OCI-LY7 (cell line): ENCODE measurements at regions not wholly inside any gene's neighbourhood (a gene's known extent, or its start where the extent isn't known, plus 50 kb on each side); places are given as distances from the start of the nearest gene placed in this dataset.

Experiments
- BruUV-seq: library from RNA; stranded (reverse); fragments of 400-500 nt; replicated peaks from 2 replicates; lab custom pipeline; 2021; lab: Mats Ljungman, UMichigan
- CTCF ChIA-PET: fragments of 300-600 bp; sonication (Branson Sonifier 250); formaldehyde crosslinking; loops from one replicate; lab custom pipeline; 2022; ENCODE audit warnings: antibody characterized with exemption; ENCODE audit not compliant: unreplicated experiment; lab: Charles Lee
- POLR2A ChIA-PET: fragments of 300-600 bp; sonication (Branson Sonifier 250); formaldehyde crosslinking; loops from one replicate; lab custom pipeline; 2022; ENCODE audit warnings: antibody characterized with exemption; lab: Charles Lee
- DNase-seq: peaks from one replicate; pipeline ENCODE4 v3.0.0-alpha.2; 2015; ENCODE audit warnings: low spot score
- H2AFZ ChIP-seq: fragments of 200-600 bp; sonication (generic), shearing (Covaris generic); 2 replicates; pipeline ENCODE4 v1.6.1; 2014; ENCODE audit warnings: mild to moderate bottlenecking, antibody characterized with exemption, low read length, moderate library complexity
- H3K27ac ChIP-seq: fragments of 200-600 bp; sonication (generic); 2 replicates; pipeline ENCODE4 v1.5.1; 2014; ENCODE audit warnings: mixed run types, low read depth, mild to moderate bottlenecking, moderate library complexity, low read length, inconsistent platforms; ENCODE audit not compliant: poor library complexity, severe bottlenecking
- H3K36me3 ChIP-seq: fragments of 200-600 bp; sonication (generic); 2 replicates; pipeline ENCODE4 v1.6.1; 2014; ENCODE audit warnings: mild to moderate bottlenecking, antibody characterized with exemption, low read length, moderate library complexity, mixed read lengths; ENCODE audit not compliant: insufficient read depth
- H3K4me1 ChIP-seq: fragments of 200-600 bp; sonication (generic); 2 replicates; pipeline ENCODE4 v1.5.1; 2014; ENCODE audit warnings: mild to moderate bottlenecking, low read length; ENCODE audit not compliant: insufficient read depth, poor library complexity, severe bottlenecking
- H3K4me2 ChIP-seq: fragments of 200-600 bp; sonication (generic); 2 replicates; pipeline ENCODE4 v1.6.1; 2014; ENCODE audit warnings: mild to moderate bottlenecking, low read length
- H3K4me3 ChIP-seq: fragments of 200-600 bp; sonication (generic); 2 replicates; pipeline ENCODE4 v1.5.1; 2014; ENCODE audit warnings: mild to moderate bottlenecking, low read depth, low read length; ENCODE audit not compliant: poor library complexity, severe bottlenecking
- H3K79me2 ChIP-seq: fragments of 200-600 bp; sonication (generic); 2 replicates; pipeline ENCODE4 v1.6.1; 2016; ENCODE audit warnings: low read depth, mild to moderate bottlenecking, low read length, moderate library complexity, mixed read lengths; ENCODE audit not compliant: insufficient read depth
- H3K9me2 ChIP-seq: fragments of 200-600 bp; sonication (generic); 2 replicates; pipeline ENCODE4 v1.6.1; 2016; ENCODE audit warnings: mild to moderate bottlenecking, low read length, mixed read lengths; ENCODE audit not compliant: insufficient read depth
- H3K9me3 ChIP-seq: fragments of 200-600 bp; sonication (generic); 2 replicates; pipeline ENCODE4 v1.6.1; 2014; ENCODE audit warnings: mild to moderate bottlenecking, mixed run types, low read length, mixed read lengths
- H4K20me1 ChIP-seq: fragments of 200-600 bp; sonication (generic); 2 replicates; pipeline ENCODE4 v1.6.1; 2014; ENCODE audit warnings: mild to moderate bottlenecking, antibody characterized with exemption, low read length, moderate library complexity, mixed read lengths; ENCODE audit not compliant: insufficient read depth
- EZH2phosphoT487 ChIP-seq: fragments of 200-600 bp; sonication (generic); IDR thresholded peaks from 2 replicates; pipeline ENCODE4 v1.6.1; 2018; ENCODE audit warnings: low read depth, borderline replicate concordance, mild to moderate bottlenecking, mixed run types, antibody characterized with exemption, low read length, moderate library complexity, mixed read lengths
- intact Hi-C: fragments of 100-400 bp; cut with micrococcal nuclease; formaldehyde crosslinking; loops from one replicate; pipeline ENCODE4 v1.10.0; 2022; ENCODE audit not compliant: unreplicated experiment
- TF ChIP-seq, protein P1 (sequence below): fragments of 200-600 bp; sonication (generic); conservative IDR thresholded peaks from 2 replicates; pipeline ENCODE4 v1.5.1; 2014; ENCODE audit warnings: mild to moderate bottlenecking, antibody characterized with exemption, low read length, moderate library complexity, mixed read lengths

DNA sequence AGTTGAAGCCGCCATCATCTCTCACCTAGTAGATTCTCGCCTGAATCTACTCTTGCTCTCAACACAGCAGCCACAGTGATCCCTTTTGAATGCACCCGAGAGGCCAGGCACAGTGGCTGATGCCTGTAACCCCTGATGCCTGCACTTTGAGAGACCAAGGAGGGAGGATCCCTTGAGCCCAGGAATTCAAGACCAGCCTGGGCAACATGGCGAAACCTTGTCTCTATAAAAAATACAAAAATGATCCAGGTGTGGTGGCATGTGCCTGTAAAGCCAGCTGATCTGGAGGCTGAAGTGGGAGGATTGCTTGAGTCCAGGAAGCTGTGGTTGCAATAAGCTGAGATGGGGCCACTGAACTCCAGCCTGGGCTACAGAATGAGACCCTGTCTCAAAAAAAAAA lies 60.3 kb upstream of the EML4 start:
- TF ChIP-seq, protein P1, sequence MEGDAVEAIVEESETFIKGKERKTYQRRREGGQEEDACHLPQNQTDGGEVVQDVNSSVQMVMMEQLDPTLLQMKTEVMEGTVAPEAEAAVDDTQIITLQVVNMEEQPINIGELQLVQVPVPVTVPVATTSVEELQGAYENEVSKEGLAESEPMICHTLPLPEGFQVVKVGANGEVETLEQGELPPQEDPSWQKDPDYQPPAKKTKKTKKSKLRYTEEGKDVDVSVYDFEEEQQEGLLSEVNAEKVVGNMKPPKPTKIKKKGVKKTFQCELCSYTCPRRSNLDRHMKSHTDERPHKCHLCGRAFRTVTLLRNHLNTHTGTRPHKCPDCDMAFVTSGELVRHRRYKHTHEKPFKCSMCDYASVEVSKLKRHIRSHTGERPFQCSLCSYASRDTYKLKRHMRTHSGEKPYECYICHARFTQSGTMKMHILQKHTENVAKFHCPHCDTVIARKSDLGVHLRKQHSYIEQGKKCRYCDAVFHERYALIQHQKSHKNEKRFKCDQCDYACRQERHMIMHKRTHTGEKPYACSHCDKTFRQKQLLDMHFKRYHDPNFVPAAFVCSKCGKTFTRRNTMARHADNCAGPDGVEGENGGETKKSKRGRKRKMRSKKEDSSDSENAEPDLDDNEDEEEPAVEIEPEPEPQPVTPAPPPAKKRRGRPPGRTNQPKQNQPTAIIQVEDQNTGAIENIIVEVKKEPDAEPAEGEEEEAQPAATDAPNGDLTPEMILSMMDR = no peak
- no peak for TF ChIP-seq EZH2phosphoT487
- H3K4me1 ChIP-seq = peaks cover 33% of the 10 kb centered on the region
- no peaks in the 10 kb centered on the region for H4K20me1 ChIP-seq
- no peak overlapping the region for H3K4me2 ChIP-seq
- CTCF ChIA-PET = no interaction called here
- POLR2A ChIA-PET = interaction anchor here (0.7 to 1.0 kb wide), 4 partner anchors 10 to 70 kb away, joined by 3 to 5 read pairs (median 4); no protein-coding TSS in a partner anchor
- DNase-seq = no peak
- H3K9me2 ChIP-seq = no peaks in the 10 kb centered on the region
- no peaks in the 10 kb centered on the region for H3K36me3 ChIP-seq
- H3K4me3 ChIP-seq = no peak overlapping the region
- no peak overlapping the region for H2AFZ ChIP-seq
- no peak overlapping the region for H3K27ac ChIP-seq
- H3K79me2 ChIP-seq = no peaks in the 10 kb centered on the region
- H3K9me3 ChIP-seq = no peaks in the 10 kb centered on the region
- no TSS peak for BruUV-seq
- intact Hi-C loops = no loop called here

GRCh38 chr2:42109959-42110640 lies 59.1 kb upstream of the EML4 start:
- CTCF ChIA-PET = no interaction called here
- no peaks in the 10 kb centered on the region for H4K20me1 ChIP-seq
- POLR2A ChIA-PET = interaction anchor here (0.5 to 1.9 kb wide), 5 partner anchors 9 to 1540 kb away, joined by 3 to 7 read pairs (median 4); no protein-coding TSS in a partner anchor
- H3K36me3 ChIP-seq = no peaks in the 10 kb centered on the region
- BruUV-seq = no TSS peak
- no peaks in the 10 kb centered on the region for H3K9me2 ChIP-seq
- no peaks in the 10 kb centered on the region for H3K9me3 ChIP-seq
- peaks cover 21% of the 10 kb centered on the region for H3K4me1 ChIP-seq
- no peak overlapping the region for H3K4me3 ChIP-seq
- no peak overlapping the region for H3K4me2 ChIP-seq
- H3K79me2 ChIP-seq = no peaks in the 10 kb centered on the region
- no peak overlapping the region for H2AFZ ChIP-seq
- no peak overlapping the region for H3K27ac ChIP-seq
- DNase-seq = no peak
- TF ChIP-seq, protein P1 = no peak
- no peak for TF ChIP-seq EZH2phosphoT487
- intact Hi-C loops = no loop called here
